Neural cell (in vitro differentiated cells): ENCODE measurements at regions not wholly inside any gene's neighbourhood (a gene's known extent, or its start where the extent isn't known, plus 50 kb on each side); places are given as distances from the start of the nearest gene placed in this dataset.
A peak's percentile ranks its signal among the peaks of the same experiment; 100 is the strongest.

Experiments used
- H2AFZ ChIP-seq: fragments of 200-600, 300-800 bp; sonication (generic), shearing (Covaris generic); 2 replicates; pipeline ENCODE4 v1.6.0; 2014; ENCODE audit warnings: low read depth, mild to moderate bottlenecking, antibody characterized with exemption, low read length, moderate library complexity
- H3F3A ChIP-seq: fragments of 200-600 bp; shearing (Covaris generic); 2 replicates; pipeline ENCODE4 v1.6.1; 2016; ENCODE audit warnings: mild to moderate bottlenecking, moderate library complexity, mixed read lengths, antibody characterized with exemption, low read length; ENCODE audit not compliant: insufficient read depth, poor library complexity, severe bottlenecking
- H3K27ac ChIP-seq: fragments of 200-600, 300-800 bp; sonication (generic), shearing (Covaris generic); 2 replicates; pipeline ENCODE4 v1.5.1; 2014; ENCODE audit warnings: mild to moderate bottlenecking, low read length, moderate library complexity
- H3K27me3 ChIP-seq: fragments of 300-800, 200-600 bp; sonication (generic), shearing (Covaris generic); 2 replicates; pipeline ENCODE4 v1.6.0; 2014; ENCODE audit warnings: mild to moderate bottlenecking, low read depth, low read length, moderate library complexity; ENCODE audit not compliant: insufficient read depth
- H3K36me3 ChIP-seq: fragments of 300-800, 200-600 bp; sonication (generic), shearing (Covaris generic); 2 replicates; pipeline ENCODE4 v1.5.1; 2014; ENCODE audit warnings: mild to moderate bottlenecking, antibody characterized with exemption, low read length, moderate library complexity; ENCODE audit not compliant: insufficient read depth
- H3K4me2 ChIP-seq: fragments of 300-800, 200-600 bp; sonication (generic), shearing (Covaris generic); 2 replicates; pipeline ENCODE4 v1.6.0; 2014; ENCODE audit warnings: mild to moderate bottlenecking, low read length
- H3K4me3 ChIP-seq: fragments of 300-800, 200-600 bp; sonication (generic), shearing (Covaris generic); 2 replicates; pipeline ENCODE4 v1.5.1; 2014; ENCODE audit warnings: mild to moderate bottlenecking, low read length, moderate library complexity
- H3K79me2 ChIP-seq: fragments of 200-600 bp; shearing (Covaris generic); replicated peaks from 2 replicates; pipeline ENCODE4 v1.6.0; 2014; ENCODE audit warnings: mild to moderate bottlenecking, low read length, moderate library complexity; ENCODE audit not compliant: insufficient read depth
- H3K9ac ChIP-seq: fragments of 300-800, 200-600 bp; sonication (generic), shearing (Covaris generic); 2 replicates; pipeline ENCODE4 v1.6.1; 2016; ENCODE audit warnings: mild to moderate bottlenecking, low read length, mixed read lengths
- H3K9me2 ChIP-seq: fragments of 200-600 bp; shearing (Covaris generic); 2 replicates; pipeline ENCODE4 v1.6.1; 2016; ENCODE audit warnings: mild to moderate bottlenecking, low read length, mixed read lengths; ENCODE audit not compliant: insufficient read depth
- H3K9me3 ChIP-seq: fragments of 200-600, 300-800 bp; sonication (generic), shearing (Covaris generic); 2 replicates; pipeline ENCODE4 v1.6.1; 2016; ENCODE audit warnings: mild to moderate bottlenecking, mixed run types, low read length, moderate library complexity, mixed read lengths
- H4K20me1 ChIP-seq: fragments of 200-600 bp; shearing (Covaris generic); 2 replicates; pipeline ENCODE4 v1.6.1; 2016; ENCODE audit warnings: mild to moderate bottlenecking, mixed run types; ENCODE audit not compliant: insufficient read depth
- CTCF ChIP-seq: fragments of 450-650 bp; IDR thresholded peaks from 2 replicates; pipeline ENCODE4 v1.5.1; 2014; ENCODE audit warnings: antibody characterized with exemption, mild to moderate bottlenecking, moderate library complexity; ENCODE audit not compliant: poor library complexity, severe bottlenecking
- EP300 ChIP-seq: fragments of 450-650 bp; conservative IDR thresholded peaks from 2 replicates; pipeline ENCODE4 v1.6.1; 2014; ENCODE audit warnings: antibody characterized with exemption, mild to moderate bottlenecking, moderate library complexity; ENCODE audit not compliant: poor library complexity, severe bottlenecking
- EZH2 ChIP-seq: fragments of 200-600, 300-800 bp; shearing (Covaris generic), sonication (generic); IDR thresholded peaks from 2 replicates; pipeline ENCODE4 v1.6.1; 2014; ENCODE audit warnings: antibody characterized with exemption, low read length, borderline replicate concordance, mild to moderate bottlenecking; ENCODE audit not compliant: insufficient read depth, poor library complexity, severe bottlenecking
- MXI1 ChIP-seq: fragments of 450-650 bp; conservative IDR thresholded peaks from 2 replicates; pipeline ENCODE4 v1.6.1; 2014; ENCODE audit warnings: antibody characterized with exemption, mild to moderate bottlenecking; ENCODE audit not compliant: poor library complexity, severe bottlenecking
- POLR2AphosphoS5 ChIP-seq: IDR thresholded peaks from 2 replicates; pipeline ENCODE4 v1.6.1; 2012
- RAD21 ChIP-seq: fragments of 450-650 bp; conservative IDR thresholded peaks from 2 replicates; pipeline ENCODE4 v1.6.1; 2014; ENCODE audit warnings: antibody characterized with exemption, mild to moderate bottlenecking, moderate library complexity
- REST ChIP-seq: IDR thresholded peaks from 2 replicates; pipeline ENCODE4 v1.6.1; 2012; ENCODE audit warnings: borderline replicate concordance
- SMC3 ChIP-seq: fragments of 450-650 bp; conservative IDR thresholded peaks from 2 replicates; pipeline ENCODE4 v1.6.1; 2014; ENCODE audit warnings: antibody characterized with exemption, mild to moderate bottlenecking, moderate library complexity; ENCODE audit not compliant: poor library complexity
- TAF1 ChIP-seq: IDR thresholded peaks from 2 replicates; pipeline ENCODE4 v1.6.1; 2012; ENCODE audit warnings: low read depth

DNA sequence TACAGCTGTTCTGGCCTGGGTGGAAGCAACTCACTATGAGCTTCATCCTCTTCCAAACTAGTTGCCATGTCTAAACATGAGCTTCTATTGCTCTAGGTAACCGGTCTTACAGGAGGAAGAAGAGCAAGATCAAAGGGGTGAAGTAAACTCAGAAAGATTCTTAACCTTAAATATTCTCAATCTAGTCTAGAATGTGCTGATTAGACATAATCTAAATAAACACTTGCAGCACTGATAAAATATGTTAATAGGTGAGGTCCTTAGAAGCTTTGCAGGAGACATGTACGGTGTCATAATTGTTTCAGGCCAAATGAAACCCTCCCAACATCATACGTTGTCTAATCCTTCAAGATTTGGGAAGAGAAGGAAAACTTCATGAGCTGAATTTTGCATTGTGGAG lies 431.6 kb upstream of the FSHR start:
- Histone ChIP-seq H3K9ac (no peak overlapping the region), H3K4me3 (no peak overlapping the region), H3K27ac (no peak overlapping the region), H3K79me2 (no peaks in the 10 kb centered on the region), H3F3A (no peaks in the 10 kb centered on the region), H3K27me3 (no peaks in the 10 kb centered on the region), H4K20me1 (no peaks in the 10 kb centered on the region), H3K36me3 (no peaks in the 10 kb centered on the region), H3K9me3 (no peaks in the 10 kb centered on the region), H3K9me2 (no peaks in the 10 kb centered on the region), H2AFZ (no peak overlapping the region), H3K4me2 (no peak overlapping the region)
- TF ChIP-seq CTCF (no peak), POLR2AphosphoS5 (no peak), SMC3 (no peak), RAD21 (no peak), REST (no peak), TAF1 (no peak), MXI1 (no peak), EZH2 (no peak), EP300 (no peak)

DNA sequence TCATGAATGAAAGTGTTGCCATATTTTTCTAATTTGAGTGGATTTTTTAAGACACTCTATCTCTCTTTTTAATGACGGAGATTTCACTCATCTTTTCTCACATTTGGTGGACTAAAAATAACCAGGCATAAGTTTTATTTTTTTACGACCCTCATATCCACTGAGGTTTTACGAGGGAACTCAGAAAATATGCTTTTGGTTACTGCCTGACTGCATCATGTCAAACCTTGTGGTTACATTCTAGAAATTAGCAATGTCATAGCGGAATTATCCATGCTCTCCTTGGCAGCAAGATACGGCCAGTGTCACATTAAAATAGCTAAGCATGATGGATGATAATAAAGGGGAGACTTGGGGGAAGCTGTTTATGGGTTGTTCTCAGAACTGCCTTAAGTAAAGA lies 428.6 kb upstream of the FSHR start:
- Histone ChIP-seq H4K20me1 (no peaks in the 10 kb centered on the region), H2AFZ (no peak overlapping the region), H3K27me3 (no peaks in the 10 kb centered on the region), H3K36me3 (no peaks in the 10 kb centered on the region), H3K4me3 (no peak overlapping the region), H3K27ac (no peak overlapping the region), H3K9me2 (no peaks in the 10 kb centered on the region), H3K9me3 (no peaks in the 10 kb centered on the region), H3K4me2 (no peak overlapping the region), H3K79me2 (no peaks in the 10 kb centered on the region), H3F3A (no peaks in the 10 kb centered on the region), H3K9ac (no peak overlapping the region)
- TF ChIP-seq REST (no peak), MXI1 (no peak), CTCF (no peak), POLR2AphosphoS5 (peak; percentile 31), RAD21 (no peak), EZH2 (no peak), TAF1 (no peak), SMC3 (no peak)
